ENCODE measurements at regions not wholly inside any gene's neighbourhood (a gene's known extent, or its start where the extent isn't known, plus 50 kb on each side); places are given as distances from the start of the nearest gene placed in this dataset.

DNA sequence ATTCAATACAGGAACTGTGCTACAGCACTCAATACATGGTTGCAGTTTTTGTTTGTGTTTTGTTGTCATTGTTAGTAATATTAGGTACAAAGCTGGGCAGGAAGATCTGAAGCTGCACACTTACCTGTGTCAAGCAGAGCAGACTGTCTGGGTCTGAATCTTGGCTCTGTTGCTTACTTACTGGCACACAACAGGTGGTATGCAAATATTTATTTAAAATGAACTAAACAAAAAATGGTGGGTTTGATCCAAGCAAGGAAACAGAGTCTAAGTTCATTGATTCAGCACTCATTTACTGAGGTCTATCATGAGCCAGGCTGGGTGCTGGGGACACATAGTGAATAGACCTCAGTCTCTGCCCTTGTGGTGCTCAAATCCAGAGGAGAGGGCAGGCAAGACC is 230.4 kb downstream of the OMA1 start:
- Mint-ChIP-seq H3K36me3 (ENCODE audit: low read depth, unreplicated experiment) (no peaks in the 10 kb centered on the region), H3K4me1 (ENCODE audit: low read depth, unreplicated experiment) (no peaks in the 10 kb centered on the region), H3K27ac (ENCODE audit: unreplicated experiment) (no peak overlapping the region), H3K9me3 (ENCODE audit: unreplicated experiment) (no peaks in the 10 kb centered on the region), H3K4me3 (ENCODE audit: unreplicated experiment) (no peak overlapping the region), H3K27me3 (ENCODE audit: low read depth, unreplicated experiment) (peaks cover 20% of the 10 kb centered on the region)
- H4K20me1 ChIP-seq (ENCODE audit: insufficient read depth, low read length): no peaks in the 10 kb centered on the region
- no peak overlapping the region for H3K4me3 ChIP-seq (ENCODE audit: insufficient read depth, low read depth, low read length)
- H3K4me1 ChIP-seq (ENCODE audit: insufficient read depth, low read length): no peaks in the 10 kb centered on the region
- no peaks in the 10 kb centered on the region for H3K27me3 ChIP-seq (ENCODE audit: insufficient read depth, low read length)
- no peak overlapping the region for H3K27ac ChIP-seq (ENCODE audit: low read depth, low read length)
- H3K9ac ChIP-seq (ENCODE audit: low read length): no peak overlapping the region
- no peak overlapping the region for H3K4me2 ChIP-seq (ENCODE audit: low read length)
- H3K79me2 ChIP-seq (ENCODE audit: insufficient read depth, low read length): no peaks in the 10 kb centered on the region
- H3K9me3 ChIP-seq (ENCODE audit: insufficient read depth, low read depth, low read length): no peaks in the 10 kb centered on the region
- TF ChIP-seq EZH2 (IDR thresholded peaks at IDR 0.05; ENCODE audit: insufficient read depth, low read length): no peak
- TF ChIP-seq, protein P1, sequence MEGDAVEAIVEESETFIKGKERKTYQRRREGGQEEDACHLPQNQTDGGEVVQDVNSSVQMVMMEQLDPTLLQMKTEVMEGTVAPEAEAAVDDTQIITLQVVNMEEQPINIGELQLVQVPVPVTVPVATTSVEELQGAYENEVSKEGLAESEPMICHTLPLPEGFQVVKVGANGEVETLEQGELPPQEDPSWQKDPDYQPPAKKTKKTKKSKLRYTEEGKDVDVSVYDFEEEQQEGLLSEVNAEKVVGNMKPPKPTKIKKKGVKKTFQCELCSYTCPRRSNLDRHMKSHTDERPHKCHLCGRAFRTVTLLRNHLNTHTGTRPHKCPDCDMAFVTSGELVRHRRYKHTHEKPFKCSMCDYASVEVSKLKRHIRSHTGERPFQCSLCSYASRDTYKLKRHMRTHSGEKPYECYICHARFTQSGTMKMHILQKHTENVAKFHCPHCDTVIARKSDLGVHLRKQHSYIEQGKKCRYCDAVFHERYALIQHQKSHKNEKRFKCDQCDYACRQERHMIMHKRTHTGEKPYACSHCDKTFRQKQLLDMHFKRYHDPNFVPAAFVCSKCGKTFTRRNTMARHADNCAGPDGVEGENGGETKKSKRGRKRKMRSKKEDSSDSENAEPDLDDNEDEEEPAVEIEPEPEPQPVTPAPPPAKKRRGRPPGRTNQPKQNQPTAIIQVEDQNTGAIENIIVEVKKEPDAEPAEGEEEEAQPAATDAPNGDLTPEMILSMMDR (IDR thresholded peaks at IDR 0.05; ENCODE audit: insufficient read depth, low read depth, low read length): no peak
- no peak for DNase-seq (ENCODE audit: low read depth)
- H2AFZ ChIP-seq (ENCODE audit: low read depth, low read length): no peak overlapping the region
- FAIRE-seq: no peak
- no peaks in the 10 kb centered on the region for H3K36me3 ChIP-seq (ENCODE audit: insufficient read depth, low read length)

DNA sequence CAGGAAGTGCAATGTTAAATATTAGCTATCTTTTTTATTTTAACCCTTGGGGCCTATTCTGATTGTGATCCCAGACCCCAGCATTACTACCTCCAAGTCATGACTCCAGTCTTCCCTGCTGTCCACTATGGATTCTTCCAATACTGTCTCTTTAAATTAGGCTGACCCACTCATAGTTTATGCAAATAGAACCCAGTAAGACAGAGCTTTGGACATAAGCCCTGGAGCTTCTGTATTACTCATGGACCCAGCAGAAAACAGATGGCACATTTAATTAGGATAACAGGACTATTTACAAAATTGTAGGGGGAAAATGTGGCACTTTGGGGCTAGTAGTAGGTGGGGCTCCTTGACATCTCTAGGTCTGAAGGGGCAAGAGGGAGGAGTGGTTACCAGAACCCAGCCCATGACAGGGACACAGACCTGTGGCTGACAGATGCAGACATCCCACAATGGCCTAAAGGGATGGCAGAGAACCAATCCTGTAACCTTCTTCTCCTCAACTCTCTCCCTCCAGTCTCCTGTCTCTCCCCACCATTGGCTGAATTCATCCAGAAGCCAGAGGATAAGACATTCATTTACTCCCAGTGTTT is 233.5 kb downstream of the OMA1 start:
- no peak overlapping the region for H3K4me2 ChIP-seq (ENCODE audit: low read length)
- Mint-ChIP-seq H3K4me3 (ENCODE audit: unreplicated experiment) (no peak overlapping the region), H3K36me3 (ENCODE audit: low read depth, unreplicated experiment) (no peaks in the 10 kb centered on the region), H3K4me1 (ENCODE audit: low read depth, unreplicated experiment) (no peaks in the 10 kb centered on the region), H3K27ac (ENCODE audit: unreplicated experiment) (no peak overlapping the region), H3K27me3 (ENCODE audit: low read depth, unreplicated experiment) (peaks cover 17% of the 10 kb centered on the region), H3K9me3 (ENCODE audit: unreplicated experiment) (no peaks in the 10 kb centered on the region)
- H3K79me2 ChIP-seq (ENCODE audit: insufficient read depth, low read length): no peaks in the 10 kb centered on the region
- H2AFZ ChIP-seq (ENCODE audit: low read depth, low read length): no peak overlapping the region
- TF ChIP-seq, protein P1 (IDR thresholded peaks at IDR 0.05; ENCODE audit: insufficient read depth, low read depth, low read length): no peak
- TF ChIP-seq EZH2 (IDR thresholded peaks at IDR 0.05; ENCODE audit: insufficient read depth, low read length): no peak
- no peaks in the 10 kb centered on the region for H4K20me1 ChIP-seq (ENCODE audit: insufficient read depth, low read length)
- no peaks in the 10 kb centered on the region for H3K9me3 ChIP-seq (ENCODE audit: insufficient read depth, low read depth, low read length)
- DNase-seq (ENCODE audit: low read depth): no peak
- H3K9ac ChIP-seq (ENCODE audit: low read length): no peak overlapping the region
- FAIRE-seq: no peak
- no peaks in the 10 kb centered on the region for H3K27me3 ChIP-seq (ENCODE audit: insufficient read depth, low read length)
- H3K36me3 ChIP-seq (ENCODE audit: insufficient read depth, low read length): no peaks in the 10 kb centered on the region
- H3K27ac ChIP-seq (ENCODE audit: low read depth, low read length): no peak overlapping the region
- no peaks in the 10 kb centered on the region for H3K4me1 ChIP-seq (ENCODE audit: insufficient read depth, low read length)
- H3K4me3 ChIP-seq (ENCODE audit: insufficient read depth, low read depth, low read length): no peak overlapping the region

GRCh38 chr1:58312461-58312860 is 234.1 kb downstream of the OMA1 start:
- TF ChIP-seq, protein P1 (IDR thresholded peaks at IDR 0.05; ENCODE audit: insufficient read depth, low read depth, low read length): no peak
- no peak for TF ChIP-seq EZH2 (IDR thresholded peaks at IDR 0.05; ENCODE audit: insufficient read depth, low read length)

More at GRCh38 chr1:58312461-58312860, 234.1 kb downstream of the OMA1 start:
- Histone ChIP-seq H3K27me3 (ENCODE audit: insufficient read depth, low read length) (no peaks in the 10 kb centered on the region), H3K79me2 (ENCODE audit: insufficient read depth, low read length) (no peaks in the 10 kb centered on the region), H3K9ac (ENCODE audit: low read length) (no peak overlapping the region), H2AFZ (ENCODE audit: low read depth, low read length) (no peak overlapping the region), H3K27ac (ENCODE audit: low read depth, low read length) (no peak overlapping the region), H3K4me3 (ENCODE audit: insufficient read depth, low read depth, low read length) (no peak overlapping the region), H3K36me3 (ENCODE audit: insufficient read depth, low read length) (no peaks in the 10 kb centered on the region), H4K20me1 (ENCODE audit: insufficient read depth, low read length) (no peaks in the 10 kb centered on the region), H3K9me3 (ENCODE audit: insufficient read depth, low read depth, low read length) (no peaks in the 10 kb centered on the region), H3K4me1 (ENCODE audit: insufficient read depth, low read length) (no peaks in the 10 kb centered on the region), H3K4me2 (ENCODE audit: low read length) (no peak overlapping the region)
- DNase-seq (ENCODE audit: low read depth): no peak
- Mint-ChIP-seq H3K4me1 (ENCODE audit: low read depth, unreplicated experiment) (peaks cover under 1% of the 10 kb centered on the region), H3K4me3 (ENCODE audit: unreplicated experiment) (no peak overlapping the region), H3K27me3 (ENCODE audit: low read depth, unreplicated experiment) (peaks cover 20% of the 10 kb centered on the region), H3K36me3 (ENCODE audit: low read depth, unreplicated experiment) (no peaks in the 10 kb centered on the region), H3K9me3 (ENCODE audit: unreplicated experiment) (no peaks in the 10 kb centered on the region), H3K27ac (ENCODE audit: unreplicated experiment) (no peak overlapping the region)
- no peak for FAIRE-seq

Measured in astrocyte (in vitro differentiated cells and primary cell).